ENCODE measurements at regions not wholly inside any gene's neighbourhood (a gene's known extent, or its start where the extent isn't known, plus 50 kb on each side); places are given as distances from the start of the nearest gene placed in this dataset.

DNA sequence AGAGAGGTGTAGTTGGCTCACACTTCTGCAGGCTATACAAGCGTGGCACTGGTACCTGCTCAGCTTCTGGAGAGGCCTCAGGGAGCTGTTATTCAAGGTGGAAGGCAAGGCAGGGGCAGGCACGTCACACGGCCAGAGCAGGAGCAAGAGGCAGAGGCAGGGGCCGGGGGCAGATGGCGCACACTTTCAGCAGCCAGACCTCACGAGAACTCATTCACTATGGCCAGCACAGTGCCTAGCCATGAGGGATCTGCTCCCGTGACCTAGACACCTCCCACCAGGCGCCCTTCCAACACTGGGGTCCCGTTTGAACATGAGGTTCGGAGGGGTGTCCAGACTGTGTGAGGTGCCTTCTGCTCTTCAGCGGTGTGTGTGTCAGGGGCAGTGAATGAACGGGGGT is 71.0 kb upstream of the FCN1 start:
- TF ChIP-seq HDAC2 (IDR thresholded peaks at IDR 0.05) = no peak
- TF ChIP-seq BHLHE40 (IDR thresholded peaks at IDR 0.05; ENCODE audit: low read depth, low read length) = no peak
- TF ChIP-seq, protein P1, sequence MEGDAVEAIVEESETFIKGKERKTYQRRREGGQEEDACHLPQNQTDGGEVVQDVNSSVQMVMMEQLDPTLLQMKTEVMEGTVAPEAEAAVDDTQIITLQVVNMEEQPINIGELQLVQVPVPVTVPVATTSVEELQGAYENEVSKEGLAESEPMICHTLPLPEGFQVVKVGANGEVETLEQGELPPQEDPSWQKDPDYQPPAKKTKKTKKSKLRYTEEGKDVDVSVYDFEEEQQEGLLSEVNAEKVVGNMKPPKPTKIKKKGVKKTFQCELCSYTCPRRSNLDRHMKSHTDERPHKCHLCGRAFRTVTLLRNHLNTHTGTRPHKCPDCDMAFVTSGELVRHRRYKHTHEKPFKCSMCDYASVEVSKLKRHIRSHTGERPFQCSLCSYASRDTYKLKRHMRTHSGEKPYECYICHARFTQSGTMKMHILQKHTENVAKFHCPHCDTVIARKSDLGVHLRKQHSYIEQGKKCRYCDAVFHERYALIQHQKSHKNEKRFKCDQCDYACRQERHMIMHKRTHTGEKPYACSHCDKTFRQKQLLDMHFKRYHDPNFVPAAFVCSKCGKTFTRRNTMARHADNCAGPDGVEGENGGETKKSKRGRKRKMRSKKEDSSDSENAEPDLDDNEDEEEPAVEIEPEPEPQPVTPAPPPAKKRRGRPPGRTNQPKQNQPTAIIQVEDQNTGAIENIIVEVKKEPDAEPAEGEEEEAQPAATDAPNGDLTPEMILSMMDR (IDR thresholded peaks at IDR 0.05) = no peak
- no peak for TF ChIP-seq MAZ (IDR thresholded peaks at IDR 0.05; ENCODE audit: borderline replicate concordance, low read depth, low read length)

Measured in A549 (cell line).